ENCODE measurements at regions not wholly inside any gene's neighbourhood (a gene's known extent, or its start where the extent isn't known, plus 50 kb on each side); places are given as distances from the start of the nearest gene placed in this dataset.

GRCh38 chr5:175223291-175223690, 220.7 kb downstream of the DRD1 start:
- Mint-ChIP-seq H3K9me3 (peaks cover 3% of the 10 kb centered on the region), H3K36me3 (ENCODE audit: low read depth) (no peaks in the 10 kb centered on the region), H3K27ac (no peak overlapping the region), H3K27me3 (peaks cover 16% of the 10 kb centered on the region), H3K4me3 (no peak overlapping the region), H3K4me1 (no peaks in the 10 kb centered on the region)
- no peak for ATAC-seq (replicated peaks)

- Mint-ChIP-seq H3K9me3 (peaks cover 3% of the 10 kb centered on the region), H3K4me3 (no peak overlapping the region), H3K36me3 (ENCODE audit: low read depth) (no peaks in the 10 kb centered on the region), H3K27ac (no peak overlapping the region), H3K4me1 (no peaks in the 10 kb centered on the region), H3K27me3 (peaks cover 16% of the 10 kb centered on the region)
- no peak for ATAC-seq (replicated peaks)
Measured at GRCh38 chr5:175222621-175223020, 221.4 kb downstream of the DRD1 start.

- Mint-ChIP-seq H3K4me3 (no peak overlapping the region), H3K36me3 (ENCODE audit: low read depth) (no peaks in the 10 kb centered on the region), H3K27ac (no peak overlapping the region), H3K27me3 (peaks cover 17% of the 10 kb centered on the region), H3K4me1 (no peaks in the 10 kb centered on the region), H3K9me3 (no peaks in the 10 kb centered on the region)
- ATAC-seq (replicated peaks) = no peak
Measured at GRCh38 chr5:175220549-175220948, 223.4 kb downstream of the DRD1 start.

GRCh38 chr5:175219366-175219765, 224.6 kb downstream of the DRD1 start:
- H3K27ac Mint-ChIP-seq = no peak overlapping the region
- no peak overlapping the region for H3K4me3 Mint-ChIP-seq
- H3K36me3 Mint-ChIP-seq (ENCODE audit: low read depth) = no peaks in the 10 kb centered on the region
- peaks cover 17% of the 10 kb centered on the region for H3K27me3 Mint-ChIP-seq
- H3K9me3 Mint-ChIP-seq = no peaks in the 10 kb centered on the region
- H3K4me1 Mint-ChIP-seq = no peaks in the 10 kb centered on the region
- no peak for ATAC-seq (replicated peaks)

GRCh38 chr5:175216991-175217390, 227.0 kb downstream of the DRD1 start:
- Mint-ChIP-seq H3K9me3 (no peaks in the 10 kb centered on the region), H3K36me3 (ENCODE audit: low read depth) (no peaks in the 10 kb centered on the region), H3K4me3 (no peak overlapping the region), H3K27me3 (peaks cover 16% of the 10 kb centered on the region), H3K27ac (no peak overlapping the region), H3K4me1 (no peaks in the 10 kb centered on the region)
- ATAC-seq (replicated peaks) = no peak

GRCh38 chr5:175215906-175216305, 228.1 kb downstream of the DRD1 start:
- Mint-ChIP-seq H3K27ac (no peak overlapping the region), H3K9me3 (no peaks in the 10 kb centered on the region), H3K27me3 (peaks cover 15% of the 10 kb centered on the region), H3K36me3 (ENCODE audit: low read depth) (no peaks in the 10 kb centered on the region), H3K4me3 (no peak overlapping the region), H3K4me1 (no peaks in the 10 kb centered on the region)
- ATAC-seq (replicated peaks) = no peak

GRCh38 chr5:175214152-175214551, 229.8 kb downstream of the DRD1 start:
- H3K36me3 Mint-ChIP-seq (ENCODE audit: low read depth) = no peaks in the 10 kb centered on the region
- peaks cover 16% of the 10 kb centered on the region for H3K27me3 Mint-ChIP-seq
- no peak overlapping the region for H3K4me3 Mint-ChIP-seq
- no peak overlapping the region for H3K27ac Mint-ChIP-seq
- no peak for ATAC-seq (replicated peaks)
- no peaks in the 10 kb centered on the region for H3K4me1 Mint-ChIP-seq
- H3K9me3 Mint-ChIP-seq = no peaks in the 10 kb centered on the region

- Mint-ChIP-seq H3K27ac (no peak overlapping the region), H3K4me1 (no peaks in the 10 kb centered on the region), H3K36me3 (ENCODE audit: low read depth) (no peaks in the 10 kb centered on the region), H3K27me3 (peaks cover 22% of the 10 kb centered on the region), H3K9me3 (no peaks in the 10 kb centered on the region), H3K4me3 (no peak overlapping the region)
- no peak for ATAC-seq (replicated peaks)
Measured at GRCh38 chr5:175211956-175212756, 231.8 kb downstream of the DRD1 start.

- Mint-ChIP-seq H3K4me1 (no peaks in the 10 kb centered on the region), H3K4me3 (no peak overlapping the region), H3K27ac (no peak overlapping the region), H3K27me3 (peaks cover 27% of the 10 kb centered on the region), H3K9me3 (no peaks in the 10 kb centered on the region), H3K36me3 (ENCODE audit: low read depth) (no peaks in the 10 kb centered on the region)
- ATAC-seq (replicated peaks) = no peak
Measured at GRCh38 chr5:175207321-175208040, 236.5 kb downstream of the DRD1 start.

- H3K4me1 Mint-ChIP-seq = no peaks in the 10 kb centered on the region
- peaks cover 25% of the 10 kb centered on the region for H3K27me3 Mint-ChIP-seq
- no peak for ATAC-seq (replicated peaks)
- no peak overlapping the region for H3K4me3 Mint-ChIP-seq
- no peaks in the 10 kb centered on the region for H3K9me3 Mint-ChIP-seq
- no peak overlapping the region for H3K27ac Mint-ChIP-seq
- no peaks in the 10 kb centered on the region for H3K36me3 Mint-ChIP-seq (ENCODE audit: low read depth)
Measured at GRCh38 chr5:175206669-175207068, 237.3 kb downstream of the DRD1 start.

GRCh38 chr5:175202463-175203068, 241.4 kb downstream of the DRD1 start:
- Mint-ChIP-seq H3K4me3 (no peak overlapping the region), H3K27ac (no peak overlapping the region), H3K27me3 (peaks cover 24% of the 10 kb centered on the region), H3K9me3 (no peaks in the 10 kb centered on the region), H3K36me3 (ENCODE audit: low read depth) (no peaks in the 10 kb centered on the region), H3K4me1 (no peaks in the 10 kb centered on the region)
- no peak for ATAC-seq (replicated peaks)

- Mint-ChIP-seq H3K27me3 (peaks cover 19% of the 10 kb centered on the region), H3K4me3 (no peak overlapping the region), H3K27ac (no peak overlapping the region), H3K9me3 (no peaks in the 10 kb centered on the region), H3K4me1 (no peaks in the 10 kb centered on the region), H3K36me3 (ENCODE audit: low read depth) (no peaks in the 10 kb centered on the region)
- ATAC-seq (replicated peaks) = no peak
Measured at GRCh38 chr5:175201393-175201792, 242.6 kb downstream of the DRD1 start.

- H3K36me3 Mint-ChIP-seq (ENCODE audit: low read depth) = no peaks in the 10 kb centered on the region
- ATAC-seq (replicated peaks) = no peak
- no peak overlapping the region for H3K4me3 Mint-ChIP-seq
- no peaks in the 10 kb centered on the region for H3K4me1 Mint-ChIP-seq
- no peaks in the 10 kb centered on the region for H3K9me3 Mint-ChIP-seq
- H3K27me3 Mint-ChIP-seq = peaks cover 20% of the 10 kb centered on the region
- H3K27ac Mint-ChIP-seq = no peak overlapping the region
Measured at GRCh38 chr5:175195698-175196656, 248.0 kb downstream of the DRD1 start.

- Mint-ChIP-seq H3K36me3 (ENCODE audit: low read depth) (no peaks in the 10 kb centered on the region), H3K4me3 (no peak overlapping the region), H3K27me3 (peaks cover 16% of the 10 kb centered on the region), H3K4me1 (no peaks in the 10 kb centered on the region), H3K27ac (no peak overlapping the region), H3K9me3 (peaks cover 3% of the 10 kb centered on the region)
- no peak for ATAC-seq (replicated peaks)
Measured at GRCh38 chr5:175181331-175181730, 262.7 kb downstream of the DRD1 start.
